HL-60 (cell line): ENCODE measurements at regions not wholly inside any gene's neighbourhood (a gene's known extent, or its start where the extent isn't known, plus 50 kb on each side); places are given as distances from the start of the nearest gene placed in this dataset.

Experiments
- DNase-seq, 2 experiments: peaks; one replicate each; pipeline ENCODE4 v3.0.0-alpha.2; 2010 to 2020; ENCODE audit warnings: low read depth in 1 of 2, low spot score in 1 of 2
- H3K27ac ChIP-seq: fragments of 250-450 bp; sonication (Bioruptor Pico); replicated peaks from 2 replicates; pipeline ENCODE4 v1.5.1; 2020; ENCODE audit warnings: mild to moderate bottlenecking, moderate library complexity
- H3K27me3 ChIP-seq: fragments of 250-450 bp; sonication (Bioruptor Pico); 2 replicates; pipeline ENCODE4 v1.5.1; 2021; ENCODE audit warnings: mild to moderate bottlenecking, moderate library complexity; ENCODE audit not compliant: insufficient read depth, poor library complexity, severe bottlenecking
- H3K4me3 ChIP-seq: replicated peaks from 2 replicates; pipeline ENCODE4 v1.5.1; 2011; ENCODE audit warnings: mild to moderate bottlenecking, control low read depth, low read length; ENCODE audit not compliant: insufficient read depth
- CTCF ChIP-seq: IDR thresholded peaks from one replicate; pipeline ENCODE4 v1.5.1; 2011; ENCODE audit warnings: low read length, control low read depth, inconsistent platforms; ENCODE audit not compliant: insufficient read depth
- GABPA ChIP-seq: IDR thresholded peaks from 2 replicates; pipeline ENCODE4 v1.6.1; 2012; ENCODE audit warnings: low read depth
- POLR2AphosphoS5 ChIP-seq: IDR thresholded peaks from 2 replicates; pipeline ENCODE4 v1.6.1; 2012; ENCODE audit warnings: low read depth
- REST ChIP-seq: IDR thresholded peaks from 2 replicates; pipeline ENCODE4 v1.6.1; 2012; ENCODE audit warnings: low read depth; ENCODE audit not compliant: insufficient replicate concordance
- SPI1 ChIP-seq: IDR thresholded peaks from 2 replicates; pipeline ENCODE4 v1.6.1; 2012; ENCODE audit warnings: low read depth, mild to moderate bottlenecking, borderline replicate concordance

- no peak for DNase-seq
- no peak overlapping the region for H3K4me3 ChIP-seq
- no peaks in the 10 kb centered on the region for H3K27me3 ChIP-seq
- no peak overlapping the region for H3K27ac ChIP-seq
- no peak for TF ChIP-seq CTCF
- TF ChIP-seq POLR2AphosphoS5 = no peak
- TF ChIP-seq REST = no peak
- TF ChIP-seq GABPA = no peak
- no peak for TF ChIP-seq SPI1
Observed at GRCh38 chr11:127219704-127220103, 219.1 kb upstream of the KIRREL3 start.

- no peak for TF ChIP-seq GABPA
- no peak for TF ChIP-seq CTCF
- TF ChIP-seq REST = no peak
- TF ChIP-seq SPI1 = no peak
- no peak for TF ChIP-seq POLR2AphosphoS5
- DNase-seq = no peak
- Histone ChIP-seq H3K27me3 (no peaks in the 10 kb centered on the region), H3K4me3 (no peak overlapping the region), H3K27ac (no peak overlapping the region)
Observed at GRCh38 chr11:127218275-127218608, 217.7 kb upstream of the KIRREL3 start.

- no peak for TF ChIP-seq SPI1
- no peak for TF ChIP-seq CTCF
- no peak for TF ChIP-seq POLR2AphosphoS5
- no peak for TF ChIP-seq GABPA
- TF ChIP-seq REST = no peak
- no peaks in the 10 kb centered on the region for H3K27me3 ChIP-seq
- no peak overlapping the region for H3K4me3 ChIP-seq
- H3K27ac ChIP-seq = no peak overlapping the region
- no peak for DNase-seq
Observed at GRCh38 chr11:127217452-127218274, 217.1 kb upstream of the KIRREL3 start.
